ENCODE measurements at regions not wholly inside any gene's neighbourhood (a gene's known extent, or its start where the extent isn't known, plus 50 kb on each side); places are given as distances from the start of the nearest gene placed in this dataset.

GRCh38 chr6:147930745-147931144 is 411.9 kb upstream of the SASH1 start:
- H3K4me3 Mint-ChIP-seq = no peak overlapping the region
- H3K27ac Mint-ChIP-seq = no peak overlapping the region
- WGBS (ENCODE audit: insufficient coverage) = 92% methylated on average over 3 of the region's 4 CpGs
- Histone ChIP-seq H4K20me1 (ENCODE audit: insufficient read depth, low read length) (no peaks in the 10 kb centered on the region), H3K9ac (ENCODE audit: insufficient read depth, low read length, poor library complexity, severe bottlenecking) (no peak overlapping the region), H2AFZ (ENCODE audit: insufficient read depth, low read depth, low read length, poor library complexity, severe bottlenecking) (no peak overlapping the region), H3K4me2 (replicated peaks; ENCODE audit: extremely low read depth, low read length, poor library complexity, severe bottlenecking) (no peak overlapping the region), H3K9me3 (replicated peaks in 1 of 2; ENCODE audit: control insufficient read depth in 1 of 2, insufficient read depth in 1 of 2, low read length in 2 of 2) (no peaks in the 10 kb centered on the region), H3K4me1 (ENCODE audit: control insufficient read depth in 1 of 2, insufficient read depth in 2 of 2, low read length in 2 of 2) (no peaks in the 10 kb centered on the region), H3K27me3 (ENCODE audit: control insufficient read depth in 2 of 2, insufficient read depth in 2 of 2, low read length in 2 of 2) (no peaks in the 10 kb centered on the region), H3K79me2 (ENCODE audit: insufficient read depth, low read length) (no peaks in the 10 kb centered on the region), H3K36me3 (replicated peaks in 1 of 2; ENCODE audit: control insufficient read depth in 1 of 2, insufficient read depth in 2 of 2, low read length in 2 of 2) (no peaks in the 10 kb centered on the region), H3K27ac (ENCODE audit: low read depth in 1 of 2, low read length in 2 of 2) (no peak overlapping the region), H3K4me3 (replicated peaks in 1 of 3; ENCODE audit: low read depth in 2 of 3, low read length in 3 of 3) (no peak overlapping the region)
- intact Hi-C loops (cut with micrococcal nuclease) = no loop called here
- H3K9me3 Mint-ChIP-seq = peaks cover 5 to 11% (median 8%) of the 10 kb centered on the region in 7 donors
- H3K27me3 Mint-ChIP-seq (ENCODE audit: low read depth in 3 of 3) = peaks cover 0 to 1% (median under 1%) of the 10 kb centered on the region in 3 donors
- H3K36me3 Mint-ChIP-seq = no peaks in the 10 kb centered on the region
- H3K4me1 Mint-ChIP-seq = no peaks in the 10 kb centered on the region
- no peak for TF ChIP-seq CTCF (IDR thresholded peaks at IDR 0.05)
- no peak for DNase-seq

GRCh38 chr6:147933224-147933623 is 409.4 kb upstream of the SASH1 start:
- H3K9ac ChIP-seq (ENCODE audit: insufficient read depth, low read length, poor library complexity, severe bottlenecking) = no peak overlapping the region
- Mint-ChIP-seq H3K27ac (no peak overlapping the region), H3K27me3 (ENCODE audit: low read depth in 3 of 3) (peaks cover 1 to 2% (median 1%) of the 10 kb centered on the region in 3 donors), H3K4me1 (no peaks in the 10 kb centered on the region), H3K9me3 (peaks cover 2 to 13% (median 7%) of the 10 kb centered on the region in 7 donors), H3K4me3 (no peak overlapping the region), H3K36me3 (no peaks in the 10 kb centered on the region)
- H3K79me2 ChIP-seq (ENCODE audit: insufficient read depth, low read length) = no peaks in the 10 kb centered on the region
- no CpG with 5 or more reads among the region's 1 CpG for WGBS (ENCODE audit: insufficient coverage)
- TF ChIP-seq CTCF (IDR thresholded peaks at IDR 0.05) = no peak
- no peaks in the 10 kb centered on the region for H3K36me3 ChIP-seq (replicated peaks in 1 of 2; ENCODE audit: control insufficient read depth in 1 of 2, insufficient read depth in 2 of 2, low read length in 2 of 2)
- H2AFZ ChIP-seq (ENCODE audit: insufficient read depth, low read depth, low read length, poor library complexity, severe bottlenecking) = no peak overlapping the region
- H3K27ac ChIP-seq (ENCODE audit: low read depth in 1 of 2, low read length in 2 of 2) = no peak overlapping the region
- DNase-seq = no peak
- no peak overlapping the region for H3K4me3 ChIP-seq (replicated peaks in 1 of 3; ENCODE audit: low read depth in 2 of 3, low read length in 3 of 3)
- intact Hi-C loops (cut with micrococcal nuclease) = no loop called here
- H3K27me3 ChIP-seq (ENCODE audit: control insufficient read depth in 2 of 2, insufficient read depth in 2 of 2, low read length in 2 of 2) = no peaks in the 10 kb centered on the region
- H3K4me1 ChIP-seq (ENCODE audit: control insufficient read depth in 1 of 2, insufficient read depth in 2 of 2, low read length in 2 of 2) = no peaks in the 10 kb centered on the region
- no peak overlapping the region for H3K4me2 ChIP-seq (replicated peaks; ENCODE audit: extremely low read depth, low read length, poor library complexity, severe bottlenecking)
- H3K9me3 ChIP-seq (replicated peaks in 1 of 2; ENCODE audit: control insufficient read depth in 1 of 2, insufficient read depth in 1 of 2, low read length in 2 of 2) = no peaks in the 10 kb centered on the region
- H4K20me1 ChIP-seq (ENCODE audit: insufficient read depth, low read length) = no peaks in the 10 kb centered on the region
